OCI-LY7 (cell line): ENCODE measurements at regions not wholly inside any gene's neighbourhood (a gene's known extent, or its start where the extent isn't known, plus 50 kb on each side); places are given as distances from the start of the nearest gene placed in this dataset.
A peak's percentile ranks its signal among the peaks of the same experiment; 100 is the strongest.

Source experiments
- BruUV-seq: library from RNA; stranded (reverse); fragments of 400-500 nt; replicated peaks from 2 replicates; lab custom pipeline; 2021; lab: Mats Ljungman, UMichigan
- CTCF ChIA-PET: fragments of 300-600 bp; sonication (Branson Sonifier 250); formaldehyde crosslinking; loops from one replicate; lab custom pipeline; 2022; ENCODE audit warnings: antibody characterized with exemption; ENCODE audit not compliant: unreplicated experiment; lab: Charles Lee
- POLR2A ChIA-PET: fragments of 300-600 bp; sonication (Branson Sonifier 250); formaldehyde crosslinking; loops from one replicate; lab custom pipeline; 2022; ENCODE audit warnings: antibody characterized with exemption; lab: Charles Lee
- DNase-seq: peaks from one replicate; pipeline ENCODE4 v3.0.0-alpha.2; 2015; ENCODE audit warnings: low spot score
- H2AFZ ChIP-seq: fragments of 200-600 bp; sonication (generic), shearing (Covaris generic); 2 replicates; pipeline ENCODE4 v1.6.1; 2014; ENCODE audit warnings: mild to moderate bottlenecking, antibody characterized with exemption, low read length, moderate library complexity
- H3K27ac ChIP-seq: fragments of 200-600 bp; sonication (generic); 2 replicates; pipeline ENCODE4 v1.5.1; 2014; ENCODE audit warnings: mixed run types, low read depth, mild to moderate bottlenecking, moderate library complexity, low read length, inconsistent platforms; ENCODE audit not compliant: poor library complexity, severe bottlenecking
- H3K36me3 ChIP-seq: fragments of 200-600 bp; sonication (generic); 2 replicates; pipeline ENCODE4 v1.6.1; 2014; ENCODE audit warnings: mild to moderate bottlenecking, antibody characterized with exemption, low read length, moderate library complexity, mixed read lengths; ENCODE audit not compliant: insufficient read depth
- H3K4me1 ChIP-seq: fragments of 200-600 bp; sonication (generic); 2 replicates; pipeline ENCODE4 v1.5.1; 2014; ENCODE audit warnings: mild to moderate bottlenecking, low read length; ENCODE audit not compliant: insufficient read depth, poor library complexity, severe bottlenecking
- H3K4me2 ChIP-seq: fragments of 200-600 bp; sonication (generic); 2 replicates; pipeline ENCODE4 v1.6.1; 2014; ENCODE audit warnings: mild to moderate bottlenecking, low read length
- H3K4me3 ChIP-seq: fragments of 200-600 bp; sonication (generic); 2 replicates; pipeline ENCODE4 v1.5.1; 2014; ENCODE audit warnings: mild to moderate bottlenecking, low read depth, low read length; ENCODE audit not compliant: poor library complexity, severe bottlenecking
- H3K79me2 ChIP-seq: fragments of 200-600 bp; sonication (generic); 2 replicates; pipeline ENCODE4 v1.6.1; 2016; ENCODE audit warnings: low read depth, mild to moderate bottlenecking, low read length, moderate library complexity, mixed read lengths; ENCODE audit not compliant: insufficient read depth
- H3K9me2 ChIP-seq: fragments of 200-600 bp; sonication (generic); 2 replicates; pipeline ENCODE4 v1.6.1; 2016; ENCODE audit warnings: mild to moderate bottlenecking, low read length, mixed read lengths; ENCODE audit not compliant: insufficient read depth
- H3K9me3 ChIP-seq: fragments of 200-600 bp; sonication (generic); 2 replicates; pipeline ENCODE4 v1.6.1; 2014; ENCODE audit warnings: mild to moderate bottlenecking, mixed run types, low read length, mixed read lengths
- H4K20me1 ChIP-seq: fragments of 200-600 bp; sonication (generic); 2 replicates; pipeline ENCODE4 v1.6.1; 2014; ENCODE audit warnings: mild to moderate bottlenecking, antibody characterized with exemption, low read length, moderate library complexity, mixed read lengths; ENCODE audit not compliant: insufficient read depth
- EZH2phosphoT487 ChIP-seq: fragments of 200-600 bp; sonication (generic); IDR thresholded peaks from 2 replicates; pipeline ENCODE4 v1.6.1; 2018; ENCODE audit warnings: low read depth, borderline replicate concordance, mild to moderate bottlenecking, mixed run types, antibody characterized with exemption, low read length, moderate library complexity, mixed read lengths
- intact Hi-C: fragments of 100-400 bp; cut with micrococcal nuclease; formaldehyde crosslinking; loops from one replicate; pipeline ENCODE4 v1.10.0; 2022; ENCODE audit not compliant: unreplicated experiment
- TF ChIP-seq, protein P1 (sequence below): fragments of 200-600 bp; sonication (generic); conservative IDR thresholded peaks from 2 replicates; pipeline ENCODE4 v1.5.1; 2014; ENCODE audit warnings: mild to moderate bottlenecking, antibody characterized with exemption, low read length, moderate library complexity, mixed read lengths

DNA sequence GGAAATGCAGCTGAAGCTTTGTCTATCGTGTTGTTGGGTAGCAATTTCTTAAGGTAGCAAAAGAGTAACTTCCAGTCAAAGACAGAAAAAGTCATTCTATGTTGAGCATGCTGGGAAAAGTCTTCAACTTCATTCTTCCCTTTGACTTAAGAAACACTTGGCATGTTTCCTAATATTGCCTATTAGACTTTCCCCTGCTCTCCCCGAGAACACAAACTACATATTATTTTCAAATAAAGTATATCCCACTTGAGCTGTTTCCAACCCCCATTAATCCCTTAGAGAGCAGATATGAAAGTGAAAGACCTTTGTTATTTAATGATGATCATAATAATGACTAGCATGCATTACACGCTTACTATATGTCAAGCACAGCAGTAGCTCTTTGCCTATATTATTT, 136.0 kb upstream of the SPOPL start:
- no peaks in the 10 kb centered on the region for H4K20me1 ChIP-seq
- no peaks in the 10 kb centered on the region for H3K36me3 ChIP-seq
- no TSS peak for BruUV-seq
- no peak overlapping the region for H3K4me2 ChIP-seq
- H3K4me1 ChIP-seq, result no peaks in the 10 kb centered on the region
- no peaks in the 10 kb centered on the region for H3K9me2 ChIP-seq
- no peak overlapping the region for H3K4me3 ChIP-seq
- no peaks in the 10 kb centered on the region for H3K79me2 ChIP-seq
- POLR2A ChIA-PET, result no interaction called here
- H3K27ac ChIP-seq, result no peak overlapping the region
- CTCF ChIA-PET, result no interaction called here
- TF ChIP-seq, protein P1, sequence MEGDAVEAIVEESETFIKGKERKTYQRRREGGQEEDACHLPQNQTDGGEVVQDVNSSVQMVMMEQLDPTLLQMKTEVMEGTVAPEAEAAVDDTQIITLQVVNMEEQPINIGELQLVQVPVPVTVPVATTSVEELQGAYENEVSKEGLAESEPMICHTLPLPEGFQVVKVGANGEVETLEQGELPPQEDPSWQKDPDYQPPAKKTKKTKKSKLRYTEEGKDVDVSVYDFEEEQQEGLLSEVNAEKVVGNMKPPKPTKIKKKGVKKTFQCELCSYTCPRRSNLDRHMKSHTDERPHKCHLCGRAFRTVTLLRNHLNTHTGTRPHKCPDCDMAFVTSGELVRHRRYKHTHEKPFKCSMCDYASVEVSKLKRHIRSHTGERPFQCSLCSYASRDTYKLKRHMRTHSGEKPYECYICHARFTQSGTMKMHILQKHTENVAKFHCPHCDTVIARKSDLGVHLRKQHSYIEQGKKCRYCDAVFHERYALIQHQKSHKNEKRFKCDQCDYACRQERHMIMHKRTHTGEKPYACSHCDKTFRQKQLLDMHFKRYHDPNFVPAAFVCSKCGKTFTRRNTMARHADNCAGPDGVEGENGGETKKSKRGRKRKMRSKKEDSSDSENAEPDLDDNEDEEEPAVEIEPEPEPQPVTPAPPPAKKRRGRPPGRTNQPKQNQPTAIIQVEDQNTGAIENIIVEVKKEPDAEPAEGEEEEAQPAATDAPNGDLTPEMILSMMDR, result no peak
- no peak for TF ChIP-seq EZH2phosphoT487
- H3K9me3 ChIP-seq, result no peaks in the 10 kb centered on the region
- no peak for DNase-seq
- no peak overlapping the region for H2AFZ ChIP-seq
- intact Hi-C loops, result no loop called here

DNA sequence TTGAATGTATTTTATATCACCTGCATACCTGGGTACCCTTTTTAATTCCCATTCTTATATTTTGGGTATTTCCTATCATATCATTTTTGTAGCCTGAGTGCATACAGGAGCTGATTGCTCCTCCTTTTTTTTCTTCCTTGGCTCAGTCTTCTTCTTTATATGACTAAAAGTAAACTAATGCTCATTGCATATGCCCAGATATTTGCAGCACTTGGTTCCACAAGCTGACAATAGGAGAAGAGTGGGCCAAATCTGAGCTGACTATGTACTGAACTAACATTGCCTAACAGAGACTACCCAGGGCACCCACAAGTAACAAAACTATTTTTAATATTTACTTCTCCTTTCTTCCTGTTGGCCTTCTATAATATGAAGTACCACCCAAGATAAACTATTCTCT, 131.7 kb upstream of the SPOPL start:
- DNase-seq, result no peak
- Histone ChIP-seq H3K4me2 (no peak overlapping the region), H3K36me3 (no peaks in the 10 kb centered on the region), H3K9me3 (no peaks in the 10 kb centered on the region), H3K27ac (no peak overlapping the region), H3K9me2 (no peaks in the 10 kb centered on the region), H2AFZ (no peak overlapping the region), H3K4me3 (no peak overlapping the region), H4K20me1 (no peaks in the 10 kb centered on the region), H3K4me1 (no peaks in the 10 kb centered on the region), H3K79me2 (no peaks in the 10 kb centered on the region)
- POLR2A ChIA-PET, result no interaction called here
- TF ChIP-seq, protein P1, result no peak
- no peak for TF ChIP-seq EZH2phosphoT487
- intact Hi-C loops, result no loop called here
- no TSS peak for BruUV-seq
- CTCF ChIA-PET, result no interaction called here

DNA sequence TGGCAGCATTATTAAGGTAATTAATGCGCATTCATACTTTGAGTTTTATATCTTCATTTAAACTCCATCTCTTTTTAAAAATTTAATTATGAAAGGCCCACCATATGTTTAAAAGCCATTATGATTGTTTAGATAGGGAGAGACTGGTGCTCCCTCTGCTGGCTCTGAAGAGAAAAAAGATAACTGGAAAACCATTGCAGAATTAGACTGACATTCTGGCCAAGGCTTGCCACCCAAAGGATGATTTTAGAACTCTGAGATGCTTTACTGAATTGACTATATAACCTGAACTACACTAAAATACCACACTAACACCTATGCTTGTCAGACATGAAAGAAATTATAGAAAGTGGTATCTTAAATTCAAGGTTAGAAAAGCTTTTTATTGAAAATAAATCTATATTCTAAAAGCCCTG, 127.6 kb upstream of the SPOPL start:
- CTCF ChIA-PET, result no interaction called here
- Histone ChIP-seq H3K4me1 (no peaks in the 10 kb centered on the region), H3K4me2 (no peak overlapping the region), H3K79me2 (no peaks in the 10 kb centered on the region), H4K20me1 (no peaks in the 10 kb centered on the region), H2AFZ (no peak overlapping the region), H3K27ac (no peak overlapping the region), H3K36me3 (no peaks in the 10 kb centered on the region), H3K4me3 (no peak overlapping the region), H3K9me2 (no peaks in the 10 kb centered on the region), H3K9me3 (no peaks in the 10 kb centered on the region)
- intact Hi-C loops, result no loop called here
- POLR2A ChIA-PET, result interaction anchor here (0.9 kb wide), 1 partner anchor 13 kb away, joined by 4 read pairs; no protein-coding TSS in a partner anchor
- no TSS peak for BruUV-seq
- DNase-seq, result peak; percentile 31
- TF ChIP-seq EZH2phosphoT487, result no peak
- TF ChIP-seq, protein P1, result peak; percentile 83
